Activated naive CD4-positive, alpha-beta T cell treated with anti-CD3 and anti-CD28 coated beads for 36 hours (primary cell): ENCODE measurements at regions not wholly inside any gene's neighbourhood (a gene's known extent, or its start where the extent isn't known, plus 50 kb on each side); places are given as distances from the start of the nearest gene placed in this dataset.
"Not testable (repeated sequence)": the region's sequence is repeated elsewhere in the genome, so short reads cannot be mapped to it uniquely, and the experiment has no call there.

Experiments used
- CTCF ChIA-PET: fragments of 350-600 bp; sonication (Branson Sonifier 250); formaldehyde crosslinking; loops from one replicate; lab custom pipeline; 2021; ENCODE audit warnings: antibody characterized with exemption; lab: Charles Lee
- DNase-seq: peaks from one replicate; pipeline ENCODE4 v3.0.0-alpha.2; 2020
- H3K27ac Mint-ChIP-seq: one replicate; pipeline ENCODE4 v1.8.0; 2021; ENCODE audit warnings: mild to moderate bottlenecking, mixed read lengths
- H3K27me3 Mint-ChIP-seq: one replicate; pipeline ENCODE4 v1.8.0; 2021; ENCODE audit warnings: low read depth, mixed read lengths
- H3K36me3 Mint-ChIP-seq: one replicate; pipeline ENCODE4 v1.8.0; 2021; ENCODE audit warnings: low read depth, mixed read lengths
- H3K4me1 Mint-ChIP-seq: one replicate; pipeline ENCODE4 v1.8.0; 2021; ENCODE audit warnings: low read depth, mixed read lengths
- H3K4me3 Mint-ChIP-seq: one replicate; pipeline ENCODE4 v1.8.0; 2021; ENCODE audit warnings: mild to moderate bottlenecking, moderate library complexity, mixed read lengths
- H3K9me3 Mint-ChIP-seq: one replicate; pipeline ENCODE4 v1.8.0; 2021; ENCODE audit warnings: mixed read lengths
- intact Hi-C: fragments of 100-400 bp; cut with micrococcal nuclease; formaldehyde crosslinking; loops from one replicate; pipeline ENCODE4 v1.15.1; 2023

DNA sequence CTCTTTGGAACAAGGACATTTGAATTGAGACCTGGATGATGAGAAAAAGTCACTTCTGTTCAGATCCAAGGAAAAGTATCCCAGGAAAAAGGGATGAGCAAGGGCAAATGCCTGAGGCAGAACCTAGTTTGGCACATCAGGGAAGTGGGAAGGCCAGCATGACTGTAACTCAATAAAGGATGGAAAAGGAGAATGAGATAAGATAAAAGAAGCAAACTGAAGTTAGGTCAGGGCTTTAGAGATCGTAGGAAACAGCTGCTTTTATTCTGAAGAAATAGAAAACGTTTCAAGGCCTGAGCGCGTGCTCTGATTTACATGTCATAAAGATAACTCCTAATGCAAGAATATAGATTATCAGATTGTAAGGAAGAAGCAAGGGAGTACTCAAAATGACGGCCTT lies 450.0 kb downstream of the FRK start:
- intact Hi-C loops = no loop called here
- H3K27me3 Mint-ChIP-seq = no peaks in the 10 kb centered on the region
- DNase-seq = no peak
- no peaks in the 10 kb centered on the region for H3K4me1 Mint-ChIP-seq
- CTCF ChIA-PET = no interaction called here
- no peak overlapping the region for H3K4me3 Mint-ChIP-seq
- H3K27ac Mint-ChIP-seq = no peak overlapping the region
- no peaks in the 10 kb centered on the region for H3K36me3 Mint-ChIP-seq
- peaks cover 2% of the 10 kb centered on the region for H3K9me3 Mint-ChIP-seq

DNA sequence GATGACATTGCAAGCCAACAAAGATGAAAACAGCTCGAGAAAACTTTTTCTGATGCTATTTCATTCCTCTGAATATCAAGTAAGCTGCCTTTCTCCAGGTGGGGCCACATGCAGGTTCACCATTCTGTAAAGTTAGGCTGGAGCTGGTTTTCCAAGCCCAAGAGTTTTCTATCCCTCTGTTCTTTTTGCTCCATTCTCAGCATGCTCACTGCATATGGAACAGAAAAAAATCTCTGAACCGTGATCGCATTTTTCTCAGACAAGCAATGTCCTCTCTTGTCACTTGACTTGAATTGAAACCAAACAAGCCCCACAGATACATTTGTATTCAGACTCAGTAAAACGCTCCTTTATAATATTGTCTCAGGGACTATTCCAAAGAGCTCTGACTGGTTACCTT lies 451.6 kb downstream of the FRK start:
- no peaks in the 10 kb centered on the region for H3K36me3 Mint-ChIP-seq
- H3K27ac Mint-ChIP-seq = no peak overlapping the region
- no peaks in the 10 kb centered on the region for H3K4me1 Mint-ChIP-seq
- no peaks in the 10 kb centered on the region for H3K9me3 Mint-ChIP-seq
- intact Hi-C loops = no loop called here
- no peak for DNase-seq
- CTCF ChIA-PET = no interaction called here
- no peaks in the 10 kb centered on the region for H3K27me3 Mint-ChIP-seq
- no peak overlapping the region for H3K4me3 Mint-ChIP-seq

DNA sequence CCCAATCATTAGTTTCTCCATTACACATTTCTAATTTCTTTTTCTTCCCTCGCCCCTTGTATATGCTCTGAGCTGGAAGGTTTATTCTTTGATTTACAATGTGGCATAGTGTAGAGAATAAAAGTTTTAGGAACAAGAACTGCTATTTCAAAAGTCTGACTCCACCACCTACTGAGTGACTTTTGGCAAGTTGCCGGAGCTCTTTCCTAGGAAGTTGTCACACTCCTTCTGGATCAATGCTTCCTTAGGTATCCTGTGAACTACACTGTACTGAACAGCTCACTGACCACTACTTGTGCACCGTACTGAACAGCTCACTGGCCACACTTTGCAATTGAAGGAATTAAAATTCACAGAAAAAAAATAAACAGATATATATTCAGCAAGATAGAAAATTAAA lies 458.2 kb downstream of the FRK start:
- CTCF ChIA-PET = no interaction called here
- Mint-ChIP-seq H3K27me3 (no peaks in the 10 kb centered on the region), H3K9me3 (peaks cover 7% of the 10 kb centered on the region), H3K27ac (no peak overlapping the region), H3K4me1 (no peaks in the 10 kb centered on the region), H3K4me3 (no peak overlapping the region), H3K36me3 (no peaks in the 10 kb centered on the region)
- intact Hi-C loops = no loop called here
- no peak for DNase-seq

DNA sequence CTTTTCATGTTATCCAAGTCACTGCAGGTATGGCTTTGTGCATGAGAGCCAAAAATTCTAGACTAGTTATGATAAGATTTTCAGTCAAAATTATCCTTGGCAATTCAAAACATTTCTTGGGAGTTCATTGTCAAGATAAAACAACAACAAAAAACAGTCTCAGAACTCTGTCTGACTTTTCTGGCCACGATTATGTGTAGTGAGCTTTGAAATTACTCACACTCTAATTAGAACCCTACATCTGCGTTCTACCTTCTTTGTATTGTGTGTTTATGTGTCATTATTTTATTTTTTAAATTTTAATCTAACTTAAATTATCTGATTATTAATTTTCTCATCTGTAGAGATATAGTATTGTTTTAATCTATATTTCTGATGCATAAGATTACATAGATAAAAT lies 459.2 kb downstream of the FRK start:
- Mint-ChIP-seq H3K27me3 (no peaks in the 10 kb centered on the region), H3K4me3 (no peak overlapping the region), H3K27ac (no peak overlapping the region), H3K36me3 (no peaks in the 10 kb centered on the region), H3K4me1 (no peaks in the 10 kb centered on the region), H3K9me3 (peaks cover 7% of the 10 kb centered on the region)
- no peak for DNase-seq
- intact Hi-C loops = no loop called here
- CTCF ChIA-PET = no interaction called here

DNA sequence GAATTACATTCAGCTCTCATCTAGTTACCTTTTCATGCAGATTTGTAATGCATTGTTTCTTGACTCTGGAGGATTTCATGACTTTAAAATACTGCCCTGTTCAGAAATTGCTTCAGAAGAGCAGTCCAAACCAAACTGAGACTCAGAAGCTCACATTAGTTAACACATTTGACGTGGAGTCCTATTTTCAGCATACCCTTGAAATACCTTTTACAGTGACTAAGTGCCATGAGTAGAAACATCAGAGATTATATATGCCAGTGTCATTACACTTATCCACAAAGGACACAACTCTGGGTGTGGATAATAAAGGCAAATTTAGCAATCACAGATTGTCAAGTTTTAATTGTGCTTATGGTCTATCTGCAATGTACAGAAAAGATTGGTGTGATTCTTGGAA lies 459.6 kb downstream of the FRK start:
- CTCF ChIA-PET = no interaction called here
- Mint-ChIP-seq H3K27me3 (no peaks in the 10 kb centered on the region), H3K4me1 (no peaks in the 10 kb centered on the region), H3K27ac (no peak overlapping the region), H3K4me3 (no peak overlapping the region), H3K9me3 (peaks cover 7% of the 10 kb centered on the region), H3K36me3 (no peaks in the 10 kb centered on the region)
- DNase-seq = no peak
- intact Hi-C loops = no loop called here

DNA sequence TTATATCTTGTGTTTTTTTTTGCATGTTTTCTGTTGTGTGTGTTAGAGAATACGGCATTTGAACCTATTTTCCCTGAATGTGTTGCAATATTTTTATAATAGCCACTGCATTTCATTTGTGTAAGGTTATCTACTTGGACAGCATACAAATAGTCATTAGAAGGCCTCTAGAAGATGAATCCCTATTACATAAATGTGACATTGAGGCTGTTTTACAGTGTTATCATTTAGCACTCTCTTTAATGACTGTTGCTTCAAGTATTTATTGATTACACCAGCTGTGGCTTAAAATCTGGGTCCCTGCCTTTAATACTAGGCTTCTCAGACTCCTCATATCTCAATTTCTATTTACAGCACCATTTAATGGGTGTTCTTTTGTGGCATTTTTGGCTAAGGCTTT lies 465.8 kb downstream of the FRK start:
- peaks cover 11% of the 10 kb centered on the region for H3K9me3 Mint-ChIP-seq
- H3K4me3 Mint-ChIP-seq = no peak overlapping the region
- H3K36me3 Mint-ChIP-seq = no peaks in the 10 kb centered on the region
- no peaks in the 10 kb centered on the region for H3K4me1 Mint-ChIP-seq
- no peak overlapping the region for H3K27ac Mint-ChIP-seq
- DNase-seq = no peak
- H3K27me3 Mint-ChIP-seq = no peaks in the 10 kb centered on the region
- intact Hi-C loops = no loop called here
- CTCF ChIA-PET = interaction anchor here (0.7 kb wide), 1 partner anchor 13 kb away, joined by 3 read pairs; no protein-coding TSS in a partner anchor

DNA sequence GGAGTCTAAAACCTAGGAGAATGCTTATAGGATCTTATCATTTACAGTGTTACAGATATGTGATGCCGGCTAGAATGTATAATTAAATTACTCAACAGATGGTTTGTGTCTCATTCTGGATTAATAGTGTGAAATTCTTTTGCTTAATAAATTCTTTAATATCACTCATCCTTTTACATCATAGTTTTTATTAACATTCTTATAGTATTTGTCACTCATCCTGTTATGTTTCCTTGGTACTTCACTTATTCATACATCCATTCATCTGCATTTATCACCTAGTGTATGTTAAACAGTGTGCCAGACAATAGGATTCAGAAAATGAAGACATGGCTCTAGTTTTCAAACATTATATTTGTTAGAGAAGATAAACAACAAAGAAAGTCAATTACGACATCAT lies 468.7 kb downstream of the FRK start:
- no peaks in the 10 kb centered on the region for H3K4me1 Mint-ChIP-seq
- H3K36me3 Mint-ChIP-seq = no peaks in the 10 kb centered on the region
- no peak for DNase-seq
- CTCF ChIA-PET = no interaction called here
- peaks cover 6% of the 10 kb centered on the region for H3K9me3 Mint-ChIP-seq
- no peak overlapping the region for H3K4me3 Mint-ChIP-seq
- no peak overlapping the region for H3K27ac Mint-ChIP-seq
- intact Hi-C loops = no loop called here
- H3K27me3 Mint-ChIP-seq = no peaks in the 10 kb centered on the region

DNA sequence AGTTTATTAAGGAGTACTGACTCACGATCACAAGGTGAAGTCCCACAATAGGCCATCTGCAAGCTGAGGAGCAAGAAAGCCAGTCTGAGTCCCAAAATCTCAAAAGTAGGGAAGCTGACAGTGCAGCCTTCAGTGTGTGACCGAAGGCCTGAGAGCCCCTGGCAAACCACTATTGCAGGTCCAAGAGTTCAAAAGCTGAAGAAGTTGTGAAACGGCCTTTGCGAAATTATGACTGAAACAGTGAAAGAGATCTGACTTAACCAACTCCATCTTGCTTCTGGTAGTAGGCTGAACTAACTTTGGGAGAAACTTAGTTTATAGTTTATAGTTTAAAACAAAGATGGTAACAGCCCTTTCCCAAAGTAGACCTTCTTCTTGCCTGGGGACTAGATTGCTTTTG lies 471.6 kb downstream of the FRK start:
- H3K4me1 Mint-ChIP-seq, H3K27me3 Mint-ChIP-seq, H3K4me3 Mint-ChIP-seq, H3K36me3 Mint-ChIP-seq, CTCF ChIA-PET, DNase-seq, intact Hi-C loops, H3K27ac Mint-ChIP-seq, H3K9me3 Mint-ChIP-seq: not testable (repeated sequence)

DNA sequence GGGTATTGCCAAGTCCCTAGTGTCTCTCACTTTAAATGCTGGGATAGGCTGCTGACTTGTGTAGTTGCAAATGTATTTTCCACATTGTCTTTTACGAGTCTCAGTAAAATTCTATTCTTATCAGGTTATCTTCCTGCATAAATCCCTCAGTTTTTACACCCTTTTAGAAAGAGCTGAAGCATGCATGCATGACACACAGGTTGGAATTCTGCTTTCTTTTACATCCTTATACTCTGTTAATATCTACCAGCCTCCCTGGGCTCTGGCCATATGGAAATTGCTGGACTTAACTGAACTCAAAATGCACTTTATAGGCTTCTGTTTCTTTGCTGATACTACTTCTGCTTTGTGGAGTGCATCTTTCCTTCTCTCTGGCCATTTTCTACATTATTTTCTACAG lies 477.4 kb downstream of the FRK start:
- no peaks in the 10 kb centered on the region for H3K27me3 Mint-ChIP-seq
- H3K9me3 Mint-ChIP-seq = no peaks in the 10 kb centered on the region
- DNase-seq = no peak
- no peaks in the 10 kb centered on the region for H3K36me3 Mint-ChIP-seq
- intact Hi-C loops = no loop called here
- H3K4me3 Mint-ChIP-seq = no peak overlapping the region
- no peaks in the 10 kb centered on the region for H3K4me1 Mint-ChIP-seq
- CTCF ChIA-PET = no interaction called here
- H3K27ac Mint-ChIP-seq = no peak overlapping the region

DNA sequence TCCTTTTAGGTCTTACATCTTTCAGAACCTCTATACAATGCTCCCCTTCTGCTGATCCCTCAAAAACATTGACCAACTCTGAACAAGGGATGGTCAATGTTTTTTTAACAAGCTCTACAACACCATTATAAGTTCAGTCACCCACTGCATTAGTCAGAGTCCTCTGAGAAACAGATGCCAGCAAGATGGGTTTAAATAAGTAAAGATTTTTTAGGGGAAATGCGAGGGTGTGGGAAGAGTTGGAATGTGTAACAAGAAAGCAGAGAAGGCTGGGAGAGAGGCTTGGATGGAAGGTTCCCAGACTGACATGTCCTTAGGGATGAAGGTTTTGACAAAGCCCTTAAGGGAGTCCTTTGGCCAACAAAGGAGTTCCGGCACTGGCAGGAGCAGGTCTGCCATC lies 478.3 kb downstream of the FRK start:
- no peak for DNase-seq
- Mint-ChIP-seq H3K9me3 (peaks cover 2% of the 10 kb centered on the region), H3K4me3 (no peak overlapping the region), H3K36me3 (no peaks in the 10 kb centered on the region), H3K4me1 (no peaks in the 10 kb centered on the region), H3K27me3 (no peaks in the 10 kb centered on the region), H3K27ac (no peak overlapping the region)
- intact Hi-C loops = no loop called here
- CTCF ChIA-PET = no interaction called here

DNA sequence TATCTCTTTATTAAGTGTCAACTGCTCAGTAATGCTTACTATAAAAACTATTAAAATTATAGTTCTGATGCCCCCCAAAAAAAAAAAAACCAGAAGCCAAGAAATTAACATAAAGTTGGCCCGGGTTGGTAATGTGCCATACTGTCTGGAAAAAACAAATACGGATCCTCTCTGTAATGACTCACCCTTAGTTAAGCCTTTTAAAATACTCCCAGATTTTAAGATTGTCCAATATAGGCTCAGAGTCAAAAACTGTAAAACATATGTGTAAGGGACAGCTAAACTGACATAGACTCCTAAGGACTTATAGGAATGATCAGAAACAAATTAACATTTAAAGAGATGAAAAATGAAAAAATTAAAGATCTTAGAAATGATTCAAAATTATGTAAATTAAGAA lies 481.1 kb downstream of the FRK start:
- DNase-seq, H3K4me1 Mint-ChIP-seq, H3K4me3 Mint-ChIP-seq, CTCF ChIA-PET, H3K27ac Mint-ChIP-seq, H3K27me3 Mint-ChIP-seq, H3K36me3 Mint-ChIP-seq, H3K9me3 Mint-ChIP-seq, intact Hi-C loops: not testable (repeated sequence)

DNA sequence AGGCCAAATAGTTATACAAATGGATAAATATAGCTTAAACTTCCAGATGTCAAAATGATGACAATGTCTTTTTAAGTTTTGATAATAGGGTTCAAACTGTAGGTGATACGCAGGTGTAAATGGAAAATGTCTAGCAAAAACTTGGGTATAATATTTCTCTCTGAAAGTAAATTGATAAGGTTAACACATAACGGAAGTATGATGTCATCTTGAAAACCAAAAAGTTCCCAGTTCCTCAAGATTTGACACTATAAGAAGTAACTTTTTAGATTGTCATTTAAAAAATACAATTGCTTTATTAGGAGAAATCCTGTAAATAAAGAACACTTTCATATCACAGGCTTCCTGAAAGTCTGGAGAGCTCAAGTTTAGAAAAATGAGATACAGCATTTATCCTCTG lies 483.4 kb downstream of the FRK start:
- intact Hi-C loops = no loop called here
- Mint-ChIP-seq H3K4me3 (no peak overlapping the region), H3K27ac (no peak overlapping the region), H3K27me3 (no peaks in the 10 kb centered on the region), H3K4me1 (no peaks in the 10 kb centered on the region), H3K36me3 (no peaks in the 10 kb centered on the region), H3K9me3 (peaks cover 2% of the 10 kb centered on the region)
- DNase-seq = no peak
- CTCF ChIA-PET = no interaction called here

DNA sequence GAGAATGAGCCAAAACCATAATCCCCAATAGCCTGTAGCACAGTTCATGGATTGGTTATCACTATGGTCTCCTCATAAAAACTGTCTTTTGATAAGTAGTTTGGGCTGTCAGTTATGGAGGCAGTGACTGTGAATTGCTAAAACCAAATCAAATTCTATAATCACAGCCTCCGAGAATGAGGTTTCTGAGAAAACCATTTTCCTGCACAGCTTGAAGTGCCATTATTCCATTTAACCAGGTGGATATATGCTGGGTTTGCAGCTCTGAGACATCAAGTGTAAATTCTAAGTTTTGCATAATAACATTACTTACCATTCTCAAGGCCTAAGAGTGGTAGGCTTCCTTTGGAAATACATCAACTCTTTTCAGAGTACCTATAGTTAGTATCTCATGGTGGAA lies 485.4 kb downstream of the FRK start:
- no peaks in the 10 kb centered on the region for H3K4me1 Mint-ChIP-seq
- no peaks in the 10 kb centered on the region for H3K36me3 Mint-ChIP-seq
- no peak overlapping the region for H3K4me3 Mint-ChIP-seq
- intact Hi-C loops = no loop called here
- no peaks in the 10 kb centered on the region for H3K27me3 Mint-ChIP-seq
- H3K9me3 Mint-ChIP-seq = peaks cover 2% of the 10 kb centered on the region
- H3K27ac Mint-ChIP-seq = no peak overlapping the region
- no peak for DNase-seq
- CTCF ChIA-PET = no interaction called here

DNA sequence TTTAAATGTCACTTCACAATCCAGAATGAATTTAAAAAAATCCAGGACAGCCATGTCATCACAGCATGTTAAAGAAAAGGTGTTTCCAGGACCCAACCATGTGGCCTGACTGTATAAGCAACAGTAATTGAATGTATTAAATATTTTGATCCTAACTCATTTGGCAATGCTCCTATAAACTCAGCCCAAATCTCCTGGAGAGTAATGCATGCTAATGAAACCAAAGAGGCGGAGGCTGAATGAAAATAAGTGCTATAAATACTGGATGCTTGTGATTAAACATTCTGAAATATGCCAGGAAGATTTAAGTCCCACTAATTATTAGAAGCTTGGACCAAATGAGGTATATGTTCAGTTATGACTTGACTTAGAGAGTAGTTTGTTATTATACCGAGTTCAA lies 486.8 kb downstream of the FRK start:
- no peaks in the 10 kb centered on the region for H3K36me3 Mint-ChIP-seq
- no peak overlapping the region for H3K27ac Mint-ChIP-seq
- intact Hi-C loops = no loop called here
- no peak for DNase-seq
- H3K9me3 Mint-ChIP-seq = peaks cover 2% of the 10 kb centered on the region
- no peak overlapping the region for H3K4me3 Mint-ChIP-seq
- CTCF ChIA-PET = no interaction called here
- H3K4me1 Mint-ChIP-seq = no peaks in the 10 kb centered on the region
- H3K27me3 Mint-ChIP-seq = no peaks in the 10 kb centered on the region
